BJ (cell line): ENCODE measurements at regions not wholly inside any gene's neighbourhood (a gene's known extent, or its start where the extent isn't known, plus 50 kb on each side); places are given as distances from the start of the nearest gene placed in this dataset.

Experiments used
- CTCF ChIA-PET: fragments of 350-600 bp; formaldehyde crosslinking; extraction: SDS; loops from one replicate; lab custom pipeline; 2021; ENCODE audit warnings: antibody characterized with exemption, inconsistent platforms; lab: Yijun Ruan, JAX
- POLR2A ChIA-PET: fragments of 300-600 bp; sonication (Branson Sonifier 250); formaldehyde crosslinking; extraction: SDS; loops from one replicate; lab custom pipeline; 2021; ENCODE audit warnings: antibody characterized with exemption; lab: Charles Lee
- DNase-seq: peaks from one replicate; pipeline ENCODE4 v3.0.0-alpha.2; 2011; ENCODE audit warnings: low read depth
- H3K27me3 ChIP-seq: 2 replicates; pipeline ENCODE4 v1.6.0; 2011; ENCODE audit warnings: low read length; ENCODE audit not compliant: control insufficient read depth, insufficient read depth
- H3K36me3 ChIP-seq: 2 replicates; pipeline ENCODE4 v1.5.1; 2011; ENCODE audit warnings: low read length; ENCODE audit not compliant: control insufficient read depth, insufficient read depth
- H3K4me3 ChIP-seq: 2 replicates; pipeline ENCODE4 v1.5.1; 2011; ENCODE audit warnings: low read depth, mild to moderate bottlenecking, control low read depth, low read length
- CTCF ChIP-seq: IDR thresholded peaks from 2 replicates; pipeline ENCODE4 v1.5.1; 2011; ENCODE audit warnings: low read depth, mild to moderate bottlenecking, control low read depth, inconsistent platforms, low read length, moderate library complexity; ENCODE audit not compliant: insufficient read depth

- CTCF ChIA-PET: no interaction called here
These were observed 628.5 kb downstream of the GBE1 start for GRCh38 chr3:81132995-81133394.

GRCh38 chr3:81105789-81106488 is 655.5 kb downstream of the GBE1 start:
- Histone ChIP-seq H3K4me3 (no peak overlapping the region), H3K27me3 (no peaks in the 10 kb centered on the region), H3K36me3 (no peaks in the 10 kb centered on the region)
- POLR2A ChIA-PET: no interaction called here
- DNase-seq: no peak
- no peak for TF ChIP-seq CTCF
- CTCF ChIA-PET: no interaction called here

More at GRCh38 chr3:81132995-81133394, 628.5 kb downstream of the GBE1 start:
- Histone ChIP-seq H3K27me3 (no peaks in the 10 kb centered on the region), H3K4me3 (no peak overlapping the region), H3K36me3 (no peaks in the 10 kb centered on the region)
- TF ChIP-seq CTCF: no peak
- no peak for DNase-seq
- POLR2A ChIA-PET: no interaction called here

- no peak for DNase-seq
- POLR2A ChIA-PET: no interaction called here
- no peak for TF ChIP-seq CTCF
- CTCF ChIA-PET: no interaction called here
- Histone ChIP-seq H3K27me3 (no peaks in the 10 kb centered on the region), H3K4me3 (no peak overlapping the region), H3K36me3 (no peaks in the 10 kb centered on the region)
These were observed 656.2 kb downstream of the GBE1 start for GRCh38 chr3:81105206-81105605.

- POLR2A ChIA-PET: no interaction called here
- DNase-seq: no peak
These were observed 663.6 kb downstream of the GBE1 start for GRCh38 chr3:81097889-81098288.

GRCh38 chr3:81095956-81096355 is 665.5 kb downstream of the GBE1 start:
- DNase-seq: no peak
- POLR2A ChIA-PET: no interaction called here
- no peak for TF ChIP-seq CTCF
- Histone ChIP-seq H3K27me3 (no peaks in the 10 kb centered on the region), H3K4me3 (no peak overlapping the region), H3K36me3 (no peaks in the 10 kb centered on the region)
- CTCF ChIA-PET: no interaction called here

More at GRCh38 chr3:81097889-81098288, 663.6 kb downstream of the GBE1 start:
- Histone ChIP-seq H3K27me3 (no peaks in the 10 kb centered on the region), H3K4me3 (no peak overlapping the region), H3K36me3 (no peaks in the 10 kb centered on the region)
- CTCF ChIA-PET: no interaction called here
- TF ChIP-seq CTCF: no peak
